ENCODE measurements at regions not wholly inside any gene's neighbourhood (a gene's known extent, or its start where the extent isn't known, plus 50 kb on each side); places are given as distances from the start of the nearest gene placed in this dataset.

GRCh38 chr13:47289567-47289966 is 392.7 kb upstream of the HTR2A start:
- Mint-ChIP-seq H3K4me1 (peaks cover 3 to 8% of the 10 kb centered on the region in 2 experiments; a peak in 3 of 4 replicates), H3K9me3 (no peaks in the 10 kb centered on the region; a peak in 1 of 5 replicates), H3K4me3 (no peak overlapping the region), H3K27me3 (ENCODE audit: low read depth) (no peaks in the 10 kb centered on the region), H3K36me3 (ENCODE audit: insufficient read depth in 1 of 3, low read depth in 3 of 3) (no peaks in the 10 kb centered on the region), H3K27ac (no peak overlapping the region; a peak in 1 of 7 replicates)
- no peaks in the 10 kb centered on the region for H3K79me1 ChIP-seq (ENCODE audit: insufficient read depth, low read depth, low read length, poor library complexity, severe bottlenecking)
- no peak overlapping the region for H3T11ph ChIP-seq (ENCODE audit: low read length)
- H3K4me2 ChIP-seq (ENCODE audit: insufficient read depth, insufficient read length, low read length) = no peak overlapping the region
- no peaks in the 10 kb centered on the region for H4K20me1 ChIP-seq (ENCODE audit: control insufficient read depth, insufficient read depth, insufficient read length)
- no peak overlapping the region for H2BK20ac ChIP-seq (ENCODE audit: low read depth, low read length, poor library complexity, severe bottlenecking)
- no peaks in the 10 kb centered on the region for H3K27me3 ChIP-seq (ENCODE audit: insufficient read depth, low read length)
- no peak overlapping the region for H3K23ac ChIP-seq (ENCODE audit: insufficient read length, low read depth, low read length)
- H2BK15ac ChIP-seq (ENCODE audit: low read depth, low read length) = no peak overlapping the region
- no peak overlapping the region for H2AFZ ChIP-seq (ENCODE audit: low read length)
- no peak overlapping the region for H3K27ac ChIP-seq (ENCODE audit: insufficient read length, low read depth, low read length)
- H3K14ac ChIP-seq (ENCODE audit: insufficient read depth, low read length) = no peak overlapping the region
- no peaks in the 10 kb centered on the region for H3K9me3 ChIP-seq (ENCODE audit: control insufficient read depth, low read depth, low read length)
- no peak overlapping the region for H4K91ac ChIP-seq (ENCODE audit: insufficient read length, low read depth, low read length)
- no peak overlapping the region for H2BK5ac ChIP-seq (ENCODE audit: insufficient read length, low read length)
- H3K79me2 ChIP-seq (ENCODE audit: insufficient read depth, low read length) = no peaks in the 10 kb centered on the region
- no peak overlapping the region for H3K18ac ChIP-seq (ENCODE audit: insufficient read length, low read depth, low read length)
- no peak overlapping the region for H3K9ac ChIP-seq (ENCODE audit: extremely low read depth, insufficient read length, low read length)
- H2BK120ac ChIP-seq (ENCODE audit: low read depth, low read length, poor library complexity, severe bottlenecking) = no peak overlapping the region
- no peak overlapping the region for H4K8ac ChIP-seq (replicated peaks; ENCODE audit: insufficient read length, low read depth, low read length)
- no peak for TF ChIP-seq CTCF (conservative IDR thresholded peaks at IDR 0.05)
- H2AK5ac ChIP-seq (ENCODE audit: insufficient read length, low read length) = no peak overlapping the region
- H4K5ac ChIP-seq (ENCODE audit: insufficient read length, low read depth, low read length) = no peak overlapping the region
- no peaks in the 10 kb centered on the region for H3K23me2 ChIP-seq (ENCODE audit: insufficient read length, low read depth, low read length, poor library complexity, severe bottlenecking)
- no CpG with 5 or more reads among the region's 1 CpG for WGBS (ENCODE audit: extremely low coverage, insufficient read length, low lambda C conversion rate)
- no peak overlapping the region for H2BK12ac ChIP-seq (ENCODE audit: insufficient read length, low read depth, low read length)
- no peak for DNase-seq
- no peak overlapping the region for H3K56ac ChIP-seq (ENCODE audit: insufficient read length, low read depth, low read length)
- H3K4me1 ChIP-seq (ENCODE audit: insufficient read depth, low read length) = no peaks in the 10 kb centered on the region
- no peak overlapping the region for H3K4ac ChIP-seq (ENCODE audit: low read depth, low read length)

Measured in H9 (cell line).